H1 (cell line): ENCODE measurements at regions not wholly inside any gene's neighbourhood (a gene's known extent, or its start where the extent isn't known, plus 50 kb on each side); places are given as distances from the start of the nearest gene placed in this dataset.
A peak's percentile ranks its signal among the peaks of the same experiment; 100 is the strongest.

Source experiments
- CTCF ChIA-PET: fragments of 300-600 bp; sonication (Branson Sonifier 250); formaldehyde crosslinking; loops from one replicate; lab custom pipeline; 2021; ENCODE audit not compliant: partially characterized antibody; lab: Charles Lee
- POLR2A ChIA-PET: fragments of 300-600 bp; sonication (Branson Sonifier 250); formaldehyde crosslinking; loops from one replicate; lab custom pipeline; 2021; ENCODE audit warnings: inconsistent platforms; ENCODE audit not compliant: partially characterized antibody; lab: Charles Lee
- DNase-seq, 2 experiments: peaks; one replicate each; pipeline versions ENCODE4 v3.0.0 to v3.0.0-alpha.2; 2010 to 2022; ENCODE audit warnings: low spot score in 2 of 2, low read depth in 1 of 2, mixed read lengths in 1 of 2
- FAIRE-seq: peaks from 2 replicates; lab custom pipeline; 2011; peaks lifted over from hg19 to GRCh38; lab: Jason Lieb, UNC
- H2AFZ ChIP-seq: 2 replicates; pipeline ENCODE4 v1.8.1; 2012; ENCODE audit warnings: low read length, inconsistent platforms
- H2AK5ac ChIP-seq: 2 replicates; pipeline ENCODE4 v1.6.1; 2013; ENCODE audit warnings: low read depth, low read length
- H2BK120ac ChIP-seq: replicated peaks from 2 replicates; pipeline ENCODE3; 2013; ENCODE audit warnings: low read depth, low read length, inconsistent platforms
- H2BK12ac ChIP-seq: 2 replicates; pipeline ENCODE4 v1.6.1; 2013; ENCODE audit warnings: low read depth, low read length
- H2BK15ac ChIP-seq: 2 replicates; pipeline ENCODE4 v1.6.1; 2013; ENCODE audit warnings: low read length
- H2BK20ac ChIP-seq: 2 replicates; pipeline ENCODE4 v1.6.1; 2013; ENCODE audit warnings: low read length
- H2BK5ac ChIP-seq: 2 replicates; pipeline ENCODE4 v1.6.1; 2013; ENCODE audit warnings: low read depth, low read length
- H3K14ac ChIP-seq: 2 replicates; pipeline ENCODE4 v1.6.1; 2013; ENCODE audit warnings: inconsistent platforms; ENCODE audit not compliant: insufficient read length
- H3K18ac ChIP-seq: 2 replicates; pipeline ENCODE4 v1.6.1; 2013; ENCODE audit warnings: low read length; ENCODE audit errors: extremely low read depth
- H3K23ac ChIP-seq: 2 replicates; pipeline ENCODE4 v1.6.1; 2013; ENCODE audit warnings: inconsistent platforms; ENCODE audit not compliant: insufficient read length
- H3K23me2 ChIP-seq: 2 replicates; pipeline ENCODE4 v1.6.1; 2013; ENCODE audit warnings: low read depth, low read length
- H3K27ac ChIP-seq: 2 replicates; pipeline ENCODE4 v1.6.1; 2011; ENCODE audit warnings: low read depth, low read length, inconsistent platforms
- H3K27me3 ChIP-seq, 4 experiments: replicated peaks in 1 of 4; 1 replicate in 1 of 4; 2 replicates in 3 of 4; pipeline versions ENCODE4 v1.6.1 to v1.8.1; 2011 to 2013; ENCODE audit warnings: low read length in 3 of 4, mild to moderate bottlenecking in 3 of 4, inconsistent platforms in 2 of 4, mixed read lengths in 2 of 4, moderate library complexity in 1 of 4; ENCODE audit not compliant: control insufficient read depth in 3 of 4, insufficient read depth in 3 of 4; ENCODE audit errors: extremely low read depth in 1 of 4
- H3K36me3 ChIP-seq, 4 experiments: 2 replicates each; pipeline versions ENCODE4 v1.6.1 to v1.8.1; 2011 to 2013; ENCODE audit warnings: mild to moderate bottlenecking in 4 of 4, low read length in 3 of 4, moderate library complexity in 2 of 4, control low read depth in 1 of 4, inconsistent platforms in 1 of 4; ENCODE audit not compliant: insufficient read depth in 4 of 4, control insufficient read depth in 2 of 4
- H3K4ac ChIP-seq: replicated peaks from 2 replicates; pipeline ENCODE3; 2013; ENCODE audit warnings: low read length, low read depth, mixed read lengths, inconsistent platforms; ENCODE audit not compliant: insufficient read length
- H3K4me1 ChIP-seq, 4 experiments: replicated peaks in 1 of 4; 1 replicate in 1 of 4; 2 replicates in 3 of 4; pipeline versions ENCODE4 v1.6.1 to v1.8.1; 2011 to 2013; ENCODE audit warnings: low read length in 3 of 4, inconsistent platforms in 2 of 4, mixed read lengths in 1 of 4; ENCODE audit not compliant: insufficient read depth in 4 of 4, control insufficient read depth in 3 of 4
- H3K4me2 ChIP-seq, 2 experiments: 2 replicates each; pipeline versions ENCODE4 v1.6.1 to v1.8.1; 2011 to 2013; ENCODE audit warnings: low read depth in 2 of 2, low read length in 2 of 2, control low read depth in 1 of 2, inconsistent platforms in 1 of 2, mild to moderate bottlenecking in 1 of 2; ENCODE audit not compliant: insufficient read depth in 1 of 2
- H3K4me3 ChIP-seq, 4 experiments: fragments of 200-600, 300-600 bp in 1 of 4; sonication (generic), shearing (Covaris generic), sonication (Bioruptor Twin) in 1 of 4; 2 replicates each; pipeline versions ENCODE4 v1.5.1 to v1.8.1; 2011 to 2016; ENCODE audit warnings: low read length in 4 of 4, low read depth in 3 of 4, control low read depth in 2 of 4, inconsistent platforms in 2 of 4, mild to moderate bottlenecking in 2 of 4, mixed read lengths in 1 of 4, moderate library complexity in 1 of 4; ENCODE audit not compliant: insufficient read depth in 2 of 4; ENCODE audit errors: extremely low read depth in 1 of 4
- H3K56ac ChIP-seq: replicated peaks from 2 replicates; pipeline ENCODE3; 2013; ENCODE audit warnings: low read depth, mild to moderate bottlenecking, mixed read lengths, low read length, inconsistent platforms; ENCODE audit not compliant: insufficient read length
- H3K79me1 ChIP-seq: 2 replicates; pipeline ENCODE4 v1.6.1; 2013; ENCODE audit warnings: low read depth, low read length, control low read depth
- H3K79me2 ChIP-seq, 2 experiments: 2 replicates each; pipeline versions ENCODE4 v1.6.1 to v1.8.1; 2012 to 2013; ENCODE audit warnings: low read length in 2 of 2, mild to moderate bottlenecking in 2 of 2, inconsistent platforms in 1 of 2; ENCODE audit not compliant: insufficient read depth in 2 of 2, control insufficient read depth in 1 of 2
- H3K9ac ChIP-seq, 4 experiments: replicated peaks in 1 of 4; 1 replicate in 1 of 4; 2 replicates in 3 of 4; pipeline versions ENCODE4 v1.6.1 to v1.8.1; 2011 to 2013; ENCODE audit warnings: low read depth in 3 of 4, low read length in 3 of 4, control low read depth in 2 of 4, mild to moderate bottlenecking in 2 of 4, moderate library complexity in 2 of 4, inconsistent platforms in 1 of 4; ENCODE audit errors: extremely low read depth in 1 of 4
- H3K9me3 ChIP-seq, 2 experiments: 2 replicates each; pipeline versions ENCODE4 v1.6.1 to v1.8.1; 2012 to 2013; ENCODE audit warnings: mild to moderate bottlenecking in 2 of 2, moderate library complexity in 2 of 2, control low read depth in 1 of 2, inconsistent platforms in 1 of 2, low read depth in 1 of 2, low read length in 1 of 2, mixed read lengths in 1 of 2; ENCODE audit not compliant: insufficient read depth in 2 of 2
- H4K20me1 ChIP-seq, 2 experiments: replicated peaks in 1 of 2; 2 replicates each; pipeline versions ENCODE3 to v1.8.1; 2011 to 2013; ENCODE audit warnings: inconsistent platforms in 2 of 2, low read length in 2 of 2, mild to moderate bottlenecking in 1 of 2; ENCODE audit not compliant: insufficient read depth in 2 of 2, control insufficient read depth in 1 of 2
- H4K5ac ChIP-seq: 2 replicates; pipeline ENCODE4 v1.6.1; 2013; ENCODE audit warnings: low read length, low read depth, mixed read lengths, inconsistent platforms; ENCODE audit not compliant: insufficient read length
- H4K8ac ChIP-seq: 2 replicates; pipeline ENCODE4 v1.8.0; 2013; ENCODE audit warnings: mild to moderate bottlenecking, moderate library complexity, low read length, inconsistent platforms; ENCODE audit not compliant: insufficient read depth; ENCODE audit errors: extremely low read depth
- H4K91ac ChIP-seq: replicated peaks from 2 replicates; pipeline ENCODE3; 2013; ENCODE audit warnings: low read length, mixed read lengths, inconsistent platforms; ENCODE audit not compliant: insufficient read length
- BACH1 ChIP-seq: IDR thresholded peaks from 2 replicates; pipeline ENCODE4 v1.6.1; 2012; ENCODE audit warnings: low read length, improper control_type of control experiment
- CEBPB ChIP-seq: IDR thresholded peaks from 2 replicates; pipeline ENCODE4 v1.6.1; 2012; ENCODE audit warnings: low read depth, low read length
- CTBP2 ChIP-seq: IDR thresholded peaks from 2 replicates; pipeline ENCODE4 v1.7.0; 2011; ENCODE audit warnings: borderline replicate concordance, mild to moderate bottlenecking, moderate library complexity, mixed read lengths, low read length; ENCODE audit not compliant: insufficient read depth, insufficient read length
- JUND ChIP-seq: IDR thresholded peaks from 2 replicates; pipeline ENCODE4 v1.6.1; 2011; ENCODE audit warnings: mild to moderate bottlenecking, improper control_type of control experiment, low read length
- KDM1A ChIP-seq: fragments of 200-600, 300-600 bp; sonication (generic); IDR thresholded peaks from 2 replicates; pipeline ENCODE4 v1.7.1; 2016; ENCODE audit warnings: mild to moderate bottlenecking, low read length, borderline replicate concordance
- NANOG ChIP-seq: IDR thresholded peaks from 2 replicates; pipeline ENCODE4 v1.6.1; 2011; ENCODE audit warnings: low read length, low read depth, mild to moderate bottlenecking, inconsistent platforms; ENCODE audit not compliant: insufficient read depth, poor library complexity, severe bottlenecking
- NRF1 ChIP-seq: IDR thresholded peaks from 2 replicates; pipeline ENCODE4 v1.6.1; 2011; ENCODE audit warnings: mild to moderate bottlenecking, low read depth, low read length, improper control_type of control experiment
- SRF ChIP-seq: IDR thresholded peaks from 2 replicates; pipeline ENCODE4 v1.6.1; 2011; ENCODE audit warnings: mild to moderate bottlenecking, low read depth, low read length, moderate library complexity
- WGBS, 2 experiments: shearing (Covaris generic) in 1 of 2; methylation state at CpG; one replicate each; pipeline versions ENCODE4 v1.1.6 to v1.1.7; 2013 to 2015; ENCODE audit warnings: low lambda C conversion rate in 2 of 2, mixed read lengths in 2 of 2, inconsistent platforms in 1 of 2, low coverage in 1 of 2, missing lambda C conversion rate in 1 of 2; ENCODE audit not compliant: insufficient replicate concordance in 2 of 2, insufficient coverage in 1 of 2, insufficient read length in 1 of 2; ENCODE audit errors: extremely low coverage in 1 of 2, missing lambda C conversion rate in 1 of 2; 5-methylcytosine and 5-hydroxymethylcytosine counted together
- TF ChIP-seq, protein P1 (sequence below), 3 experiments: IDR thresholded peaks; 1 replicate in 2 of 3; 2 replicates in 1 of 3; pipeline versions ENCODE4 v1.5.1 to v1.6.1; 2011; ENCODE audit warnings: low read length in 3 of 3, mild to moderate bottlenecking in 3 of 3, inconsistent platforms in 2 of 3, low read depth in 1 of 3, moderate library complexity in 1 of 3; ENCODE audit not compliant: insufficient read depth in 1 of 3; ENCODE audit errors: control extremely low read depth in 1 of 3
- TF ChIP-seq, protein P2 (sequence below): IDR thresholded peaks from 2 replicates; pipeline ENCODE4 v1.6.1; 2011; ENCODE audit warnings: low read depth, mild to moderate bottlenecking, low read length; ENCODE audit not compliant: insufficient read depth
- TF ChIP-seq, protein P3 (sequence below): IDR thresholded peaks from 2 replicates; pipeline ENCODE4 v1.6.1; 2011; ENCODE audit warnings: low read length, improper control_type of control experiment

DNA sequence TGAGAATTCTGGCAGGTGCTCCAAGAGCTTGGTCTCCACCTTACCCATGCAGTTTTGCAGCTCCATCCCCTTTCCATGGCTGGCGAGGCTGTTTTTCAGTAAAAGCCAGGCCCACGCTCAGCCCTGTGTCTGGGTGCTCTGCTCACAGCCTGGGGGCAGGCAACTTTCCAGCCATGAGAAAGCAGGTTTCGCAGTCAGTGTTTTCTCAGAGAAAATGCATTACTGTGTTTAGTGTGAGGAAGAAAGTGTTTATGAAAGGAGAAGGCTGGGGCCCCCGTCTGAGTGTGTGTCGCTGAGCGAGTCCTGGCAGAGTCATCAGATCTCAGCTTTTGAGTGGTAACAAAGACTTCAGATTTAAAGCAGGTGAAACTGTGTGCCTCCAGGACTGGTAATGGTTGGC is 248.1 kb downstream of the IRX1 start:
- POLR2A ChIA-PET = no interaction called here
- Histone ChIP-seq H3K4ac (no peak overlapping the region), H2BK15ac (no peak overlapping the region), H2AK5ac (no peak overlapping the region), H3K56ac (no peak overlapping the region), H3K4me1 (no peaks in the 10 kb centered on the region), H4K8ac (no peak overlapping the region), H3K36me3 (no peaks in the 10 kb centered on the region), H4K20me1 (no peaks in the 10 kb centered on the region), H2BK12ac (no peak overlapping the region), H3K9me3 (peaks cover 0 to 4% of the 10 kb centered on the region in 2 experiments; a peak in 1 of 4 replicates), H2AFZ (peak overlapping the region; percentile 75), H3K23ac (no peak overlapping the region), H3K9ac (no peak overlapping the region), H3K79me2 (no peaks in the 10 kb centered on the region), H3K27me3 (no peaks in the 10 kb centered on the region), H3K23me2 (no peaks in the 10 kb centered on the region), H3K18ac (no peak overlapping the region), H3K79me1 (no peaks in the 10 kb centered on the region), H4K91ac (no peak overlapping the region), H3K4me3 (no peak overlapping the region), H2BK20ac (no peak overlapping the region), H3K27ac (no peak overlapping the region), H3K4me2 (no peak overlapping the region), H4K5ac (no peak overlapping the region), H2BK120ac (no peak overlapping the region), H2BK5ac (no peak overlapping the region), H3K14ac (no peak overlapping the region)
- DNase-seq (no peak), FAIRE-seq (no peak)
- CTCF ChIA-PET = no interaction called here
- 84% methylated on average over 6 of the region's 6 CpGs; no CpG with 5 or more reads in 1 of the 2 experiments for WGBS, 2 experiments
- TF ChIP-seq, protein P1, sequence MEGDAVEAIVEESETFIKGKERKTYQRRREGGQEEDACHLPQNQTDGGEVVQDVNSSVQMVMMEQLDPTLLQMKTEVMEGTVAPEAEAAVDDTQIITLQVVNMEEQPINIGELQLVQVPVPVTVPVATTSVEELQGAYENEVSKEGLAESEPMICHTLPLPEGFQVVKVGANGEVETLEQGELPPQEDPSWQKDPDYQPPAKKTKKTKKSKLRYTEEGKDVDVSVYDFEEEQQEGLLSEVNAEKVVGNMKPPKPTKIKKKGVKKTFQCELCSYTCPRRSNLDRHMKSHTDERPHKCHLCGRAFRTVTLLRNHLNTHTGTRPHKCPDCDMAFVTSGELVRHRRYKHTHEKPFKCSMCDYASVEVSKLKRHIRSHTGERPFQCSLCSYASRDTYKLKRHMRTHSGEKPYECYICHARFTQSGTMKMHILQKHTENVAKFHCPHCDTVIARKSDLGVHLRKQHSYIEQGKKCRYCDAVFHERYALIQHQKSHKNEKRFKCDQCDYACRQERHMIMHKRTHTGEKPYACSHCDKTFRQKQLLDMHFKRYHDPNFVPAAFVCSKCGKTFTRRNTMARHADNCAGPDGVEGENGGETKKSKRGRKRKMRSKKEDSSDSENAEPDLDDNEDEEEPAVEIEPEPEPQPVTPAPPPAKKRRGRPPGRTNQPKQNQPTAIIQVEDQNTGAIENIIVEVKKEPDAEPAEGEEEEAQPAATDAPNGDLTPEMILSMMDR (IDR thresholded peaks at IDR 0.05; ENCODE audit: control extremely low read depth in 1 of 3, insufficient read depth in 1 of 3, low read depth in 1 of 3, low read length in 3 of 3) = no peak
- TF ChIP-seq SRF (no peak), NRF1 (no peak), CTBP2 (no peak), KDM1A (no peak), JUND (no peak), BACH1 (no peak), CEBPB (no peak), NANOG (no peak)
- TF ChIP-seq, protein P2, sequence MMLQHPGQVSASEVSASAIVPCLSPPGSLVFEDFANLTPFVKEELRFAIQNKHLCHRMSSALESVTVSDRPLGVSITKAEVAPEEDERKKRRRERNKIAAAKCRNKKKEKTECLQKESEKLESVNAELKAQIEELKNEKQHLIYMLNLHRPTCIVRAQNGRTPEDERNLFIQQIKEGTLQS = no peak
- TF ChIP-seq, protein P3, sequence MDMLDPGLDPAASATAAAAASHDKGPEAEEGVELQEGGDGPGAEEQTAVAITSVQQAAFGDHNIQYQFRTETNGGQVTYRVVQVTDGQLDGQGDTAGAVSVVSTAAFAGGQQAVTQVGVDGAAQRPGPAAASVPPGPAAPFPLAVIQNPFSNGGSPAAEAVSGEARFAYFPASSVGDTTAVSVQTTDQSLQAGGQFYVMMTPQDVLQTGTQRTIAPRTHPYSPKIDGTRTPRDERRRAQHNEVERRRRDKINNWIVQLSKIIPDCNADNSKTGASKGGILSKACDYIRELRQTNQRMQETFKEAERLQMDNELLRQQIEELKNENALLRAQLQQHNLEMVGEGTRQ = no peak
